HG03045 (cell line): ENCODE measurements at regions not wholly inside any gene's neighbourhood (a gene's known extent, or its start where the extent isn't known, plus 50 kb on each side); places are given as distances from the start of the nearest gene placed in this dataset.

Experiments used
- ATAC-seq: cut with Tn5 transposase; IDR thresholded peaks from one replicate; pipeline ENCODE4 v1.9.1; 2021; ENCODE audit warnings: mild to moderate bottlenecking, moderate library complexity; ENCODE audit not compliant: unreplicated experiment

DNA sequence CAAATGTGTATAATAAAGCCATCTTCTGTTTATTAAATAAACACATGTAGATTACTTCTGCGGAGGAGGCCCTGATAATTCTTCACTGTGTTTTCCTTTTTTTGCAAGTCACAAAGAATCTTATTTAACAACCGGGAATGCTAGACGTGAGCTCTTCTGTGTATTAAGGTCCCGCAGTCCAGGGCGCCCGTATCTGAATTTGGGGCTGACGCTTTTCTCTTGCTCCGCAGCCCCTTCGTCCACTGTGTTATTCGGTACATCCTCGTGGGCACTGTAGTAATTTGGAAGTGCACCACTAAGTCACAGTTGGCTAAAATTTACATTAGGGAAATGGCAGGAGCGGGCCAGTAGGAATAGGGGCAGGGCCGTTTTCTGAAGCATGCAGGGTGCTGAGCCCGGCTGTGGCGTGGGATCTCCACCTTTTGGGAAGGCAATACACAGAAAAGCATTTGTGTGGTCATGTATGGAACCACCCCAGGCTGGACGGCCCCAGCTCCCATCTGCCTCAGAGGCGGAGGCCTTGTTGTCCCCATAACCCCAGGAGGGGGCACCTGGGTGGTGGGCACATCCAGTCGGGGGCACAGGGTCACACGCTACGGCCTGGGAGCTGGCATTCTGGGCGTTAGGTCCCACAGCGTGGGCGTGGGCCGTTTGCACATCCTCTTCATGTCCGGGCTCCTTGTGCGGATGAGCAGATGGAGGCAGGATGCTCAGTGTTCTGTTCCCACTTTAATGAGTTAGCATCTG lies 258.7 kb upstream of the IRX4 start:
- ATAC-seq, result no peak

DNA sequence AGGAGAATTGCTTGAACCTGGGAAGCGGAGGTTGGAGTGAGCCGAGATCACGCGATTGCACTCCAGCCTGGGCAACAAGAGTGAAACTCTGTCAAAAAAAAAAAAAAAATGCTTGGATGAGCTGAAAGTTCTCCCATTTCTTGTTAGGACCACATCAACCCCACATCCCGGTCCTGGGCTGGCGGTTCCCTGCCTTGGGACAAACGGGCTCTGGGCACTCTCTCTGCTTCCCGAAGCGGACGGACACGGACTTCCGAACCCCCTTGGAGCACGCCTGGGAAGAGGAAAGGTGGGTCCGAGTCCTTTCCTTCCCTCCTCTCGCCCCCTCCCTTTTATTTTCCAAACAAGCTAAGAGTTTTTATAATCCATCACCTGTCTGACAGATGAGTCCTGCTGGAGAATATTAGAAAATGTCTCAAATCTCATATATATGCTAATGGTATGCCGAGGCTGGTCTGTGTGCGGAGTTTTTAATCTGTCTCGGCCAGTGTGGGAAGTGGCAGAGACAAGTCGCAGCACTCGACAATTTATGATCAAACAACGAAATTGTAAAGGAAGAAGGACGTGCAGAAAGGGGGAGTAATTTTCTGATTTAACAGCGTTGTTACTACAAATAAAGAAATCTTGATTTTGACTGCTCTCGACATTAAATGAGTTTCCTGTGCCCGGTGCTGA lies 257.9 kb upstream of the IRX4 start:
- ATAC-seq, result no peak

DNA sequence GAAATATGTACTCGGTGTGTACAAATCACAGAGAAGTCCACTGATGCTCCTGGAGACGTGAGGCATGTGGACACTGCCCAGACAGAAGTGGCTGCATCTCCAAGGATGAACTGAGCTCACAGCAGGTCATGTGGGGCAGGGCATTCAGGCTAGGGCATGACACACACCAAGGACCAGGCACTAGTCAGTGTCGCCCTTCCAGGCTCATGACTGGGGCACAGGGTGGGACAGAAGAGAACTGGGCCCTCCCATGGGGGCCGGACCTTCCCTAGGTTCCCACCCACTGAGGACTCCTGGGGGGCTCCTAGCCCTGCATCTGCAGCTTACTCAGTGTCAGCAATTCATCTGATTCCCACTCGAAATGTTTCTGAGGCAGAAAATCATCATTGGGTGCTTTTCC lies 256.8 kb upstream of the IRX4 start:
- no peak for ATAC-seq

DNA sequence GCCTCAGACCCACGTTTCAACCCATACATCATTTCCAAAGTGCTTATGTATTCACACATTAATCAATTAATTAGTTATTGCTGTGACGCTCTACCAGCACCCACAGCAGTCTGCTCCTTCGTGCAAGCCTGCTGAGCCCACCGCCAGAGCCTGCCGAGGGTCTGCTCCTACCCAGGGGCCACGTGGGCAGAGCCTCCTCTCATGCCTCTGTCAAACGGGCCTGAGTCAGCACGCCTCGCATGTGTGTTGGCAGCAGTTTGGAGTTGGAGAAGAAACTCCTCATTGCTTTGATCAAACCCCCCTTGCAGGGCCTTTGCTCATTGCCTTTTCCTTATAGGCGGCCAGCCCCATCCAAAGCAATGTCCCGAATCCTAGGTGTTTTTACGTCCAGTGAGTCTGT lies 256.2 kb upstream of the IRX4 start:
- no peak for ATAC-seq

DNA sequence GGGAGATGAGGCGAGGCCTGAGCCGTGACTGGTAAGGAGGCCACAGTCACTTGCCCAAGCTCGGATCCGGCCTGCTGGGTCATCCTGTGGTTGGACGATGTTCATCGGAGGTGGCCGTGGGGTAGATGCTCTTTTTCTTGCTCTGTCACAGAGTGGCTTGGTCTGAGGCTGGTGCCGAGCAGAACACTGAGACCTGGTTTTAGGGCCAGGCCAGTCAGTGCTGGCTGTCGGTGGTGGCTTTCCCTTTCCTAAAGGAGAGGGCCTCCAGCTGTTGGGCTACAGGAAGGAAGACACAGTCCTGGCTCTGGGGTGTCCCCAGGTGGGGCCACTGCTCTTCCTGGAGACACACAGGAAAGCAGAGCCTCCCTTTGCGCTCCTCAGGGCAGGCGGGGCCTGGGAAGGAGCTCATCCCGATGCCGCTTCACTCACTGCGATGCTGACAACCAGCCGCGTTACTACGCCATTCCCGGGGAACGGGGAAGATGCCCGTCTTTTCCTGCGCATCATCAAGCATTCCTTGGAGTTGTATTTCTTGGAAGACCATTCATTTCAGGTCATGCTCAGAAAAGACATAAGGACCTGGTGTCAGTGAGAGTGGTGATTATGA lies 254.8 kb upstream of the IRX4 start:
- ATAC-seq, result no peak

GRCh38 chr5:2136728-2137333 lies 254.1 kb upstream of the IRX4 start:
- no peak for ATAC-seq

- no peak for ATAC-seq
These were observed 253.1 kb upstream of the IRX4 start for GRCh38 chr5:2135833-2136232.

- ATAC-seq, result no peak
These were observed 252.6 kb upstream of the IRX4 start for GRCh38 chr5:2135354-2135753.

GRCh38 chr5:2134543-2135292 lies 252.0 kb upstream of the IRX4 start:
- ATAC-seq, result no peak

DNA sequence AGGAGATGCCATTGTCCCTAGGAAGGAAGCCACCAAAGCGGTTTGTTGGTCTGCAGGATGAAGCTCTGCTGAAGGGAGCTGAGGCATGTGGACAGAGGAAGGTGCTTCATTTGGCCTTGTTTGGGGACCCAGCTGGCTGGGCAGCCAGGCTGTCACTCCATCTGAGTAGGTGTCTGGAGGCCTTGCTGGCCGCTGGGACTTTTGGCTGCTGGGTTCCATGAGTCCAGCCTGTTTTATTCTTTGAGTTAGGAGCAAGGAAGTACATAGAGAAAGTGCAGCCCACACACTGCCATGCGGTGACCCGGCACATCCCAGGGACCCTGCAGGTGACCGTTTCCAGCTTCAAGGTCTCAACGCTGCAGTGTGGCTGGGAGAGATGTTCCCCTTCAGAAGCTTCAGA lies 251.2 kb upstream of the IRX4 start:
- ATAC-seq, result no peak

GRCh38 chr5:2133080-2133479 lies 250.4 kb upstream of the IRX4 start:
- no peak for ATAC-seq

- ATAC-seq, result no peak
These were observed 249.7 kb upstream of the IRX4 start for GRCh38 chr5:2132497-2132847.

DNA sequence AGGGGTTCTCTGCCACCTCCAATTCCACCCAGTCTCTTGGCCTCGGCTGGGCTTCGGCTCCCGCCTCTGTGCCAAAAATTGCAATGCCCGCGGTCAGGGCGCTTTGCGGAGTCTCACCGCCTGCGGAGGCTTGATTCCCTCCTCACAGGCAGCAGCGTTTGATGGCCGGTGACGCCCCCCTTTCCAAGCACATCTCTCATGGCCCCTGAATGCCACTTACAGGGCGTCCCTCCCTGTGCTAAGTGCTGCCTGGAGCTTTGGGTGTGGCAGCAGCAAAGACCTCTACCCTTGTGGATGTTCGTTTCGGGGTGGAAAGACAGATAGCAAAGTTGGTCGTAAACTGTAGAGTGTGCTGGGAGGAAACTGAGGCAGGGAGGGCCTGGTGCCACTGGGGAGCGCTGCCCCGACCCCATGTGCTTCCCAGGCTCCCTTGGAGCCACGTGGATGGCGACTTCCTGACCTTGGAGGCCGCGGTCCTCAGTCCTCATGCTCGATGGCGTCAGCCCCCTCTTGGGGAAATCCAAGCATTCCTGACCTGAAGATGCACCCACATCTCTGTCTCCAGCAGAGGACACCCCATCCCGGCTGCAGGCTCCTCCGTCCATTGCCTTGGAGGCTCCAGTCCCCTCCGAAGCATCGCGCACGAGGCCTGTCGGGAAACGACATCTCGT lies 249.2 kb upstream of the IRX4 start:
- no peak for ATAC-seq

- no peak for ATAC-seq
These were observed 248.5 kb upstream of the IRX4 start for GRCh38 chr5:2131196-2131595.

DNA sequence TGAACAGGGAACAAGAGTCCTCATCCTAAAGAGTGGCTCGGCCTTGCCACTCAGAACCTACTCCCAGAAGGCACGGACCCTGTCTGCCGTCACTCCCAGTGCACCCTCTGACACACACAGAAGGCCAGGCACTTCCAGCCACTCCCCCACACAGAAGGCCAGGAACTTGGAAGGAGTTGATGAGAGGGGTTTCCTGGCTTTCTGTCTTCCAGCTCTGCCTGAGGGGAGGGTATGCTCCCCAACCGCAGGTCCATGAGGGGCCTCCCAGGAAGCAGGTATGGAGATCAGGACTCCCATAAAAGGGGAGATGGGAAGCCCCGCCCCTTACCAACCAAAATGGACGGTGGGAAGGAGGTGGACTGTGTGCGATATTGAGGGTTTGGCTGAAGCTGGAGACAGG lies 247.6 kb upstream of the IRX4 start:
- no peak for ATAC-seq

DNA sequence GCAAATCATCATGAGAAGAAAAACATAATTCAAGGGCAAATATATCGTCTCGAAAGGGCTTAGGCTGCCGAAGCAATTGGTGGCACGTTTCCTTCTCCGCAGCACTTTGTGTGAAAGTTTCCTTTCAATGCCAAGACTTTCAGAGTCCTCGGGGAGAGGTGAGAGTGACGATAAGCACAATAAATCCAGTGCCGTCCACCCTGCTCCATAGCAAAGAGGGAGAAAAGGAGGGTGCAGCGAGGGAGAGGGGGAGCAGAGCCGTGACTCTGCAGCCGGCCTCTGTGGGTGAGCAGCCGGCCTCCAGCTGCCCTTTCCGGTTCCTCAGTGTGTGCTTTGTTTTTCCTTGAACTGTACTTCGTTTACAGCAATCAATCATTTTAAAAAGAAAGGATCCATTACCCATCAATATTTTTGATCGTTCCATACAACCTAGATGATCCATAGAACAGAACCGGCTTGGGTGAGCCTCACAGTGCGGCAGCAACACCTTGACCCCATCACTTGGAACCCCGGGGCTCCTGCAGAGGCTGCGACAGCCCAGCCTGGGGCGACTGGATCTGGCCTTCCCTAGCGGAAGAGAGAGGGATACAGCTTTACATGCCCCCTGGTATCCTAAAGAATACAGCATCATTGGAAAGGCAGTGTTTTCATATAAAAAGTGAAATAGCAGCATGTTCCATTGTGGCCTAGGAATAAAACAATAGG lies 247.0 kb upstream of the IRX4 start:
- no peak for ATAC-seq

- ATAC-seq, result no peak
These were observed 246.1 kb upstream of the IRX4 start for GRCh38 chr5:2128686-2129355.

DNA sequence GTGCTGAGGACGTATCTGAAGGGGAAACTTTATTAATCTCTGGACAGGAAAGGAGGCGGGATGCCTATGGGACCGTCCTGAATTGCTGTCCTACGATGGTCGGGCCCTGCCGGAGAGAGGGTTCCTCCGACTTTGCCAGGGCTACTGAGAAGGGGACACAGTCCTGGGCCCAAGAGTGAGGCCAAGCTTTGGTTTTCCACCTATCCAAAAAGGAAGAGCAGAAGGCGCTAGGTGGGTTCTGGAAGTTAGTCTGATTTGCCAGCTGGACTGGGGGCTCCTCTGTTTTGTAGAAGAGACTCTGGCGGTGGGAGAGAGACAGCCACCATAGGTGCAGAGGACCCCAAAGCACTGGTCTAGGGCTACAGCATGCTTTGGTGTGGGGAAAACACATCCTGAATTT lies 243.8 kb upstream of the IRX4 start:
- ATAC-seq, result no peak

GRCh38 chr5:2125901-2126265 lies 243.2 kb upstream of the IRX4 start:
- no peak for ATAC-seq
